NT2/D1 (cell line): ENCODE measurements at regions not wholly inside any gene's neighbourhood (a gene's known extent, or its start where the extent isn't known, plus 50 kb on each side); places are given as distances from the start of the nearest gene placed in this dataset.

ENCODE experiments used
- YY1 ChIP-seq: IDR thresholded peaks from 2 replicates; pipeline ENCODE4 v1.6.1; 2011; ENCODE audit not compliant: insufficient read length, insufficient read depth
- ZNF274 ChIP-seq: IDR thresholded peaks from 2 replicates; pipeline ENCODE4 v1.6.1; 2011; ENCODE audit warnings: mild to moderate bottlenecking, low read depth, low read length

GRCh38 chr2:107542314-107542740 lies 284.4 kb upstream of the RGPD4 start:
- TF ChIP-seq YY1: no peak
- TF ChIP-seq ZNF274: no peak
